ENCODE measurements at regions not wholly inside any gene's neighbourhood (a gene's known extent, or its start where the extent isn't known, plus 50 kb on each side); places are given as distances from the start of the nearest gene placed in this dataset.

DNA sequence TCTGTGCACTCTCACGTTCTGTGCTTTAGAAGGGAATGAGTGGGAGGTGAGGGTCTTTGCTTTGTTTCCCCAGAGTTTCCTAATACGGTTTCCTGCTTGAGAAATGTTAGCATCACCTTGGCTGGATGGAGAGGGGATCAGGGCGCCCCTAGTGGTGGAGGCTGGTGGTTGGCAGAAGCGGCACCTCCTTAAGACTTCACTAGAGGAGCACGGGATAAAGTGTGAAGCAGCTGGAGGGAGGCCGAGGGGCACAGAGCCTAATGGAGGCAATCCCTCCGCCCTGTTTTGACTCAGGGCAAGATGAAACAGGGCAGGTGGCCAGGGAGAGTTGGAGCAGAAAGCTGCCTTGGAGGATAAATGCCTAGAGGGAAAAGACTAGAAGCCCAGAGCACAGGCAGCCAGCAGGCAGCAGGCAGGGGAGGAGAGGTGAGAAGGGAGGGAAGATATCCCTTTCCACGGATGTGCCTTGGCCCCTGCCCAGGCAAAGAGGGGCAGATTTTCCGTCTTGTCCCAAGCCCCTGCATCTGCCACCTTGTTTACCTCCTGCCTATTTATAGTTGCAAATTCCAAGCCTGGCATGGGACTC is 56.0 kb upstream of the BTRC start:
- ChIA-PET CTCF (interaction anchor here (0.5 to 1.3 kb wide), 5 partner anchors 10 to 144 kb away, joined by 3 to 6 read pairs (median 3); no protein-coding TSS in a partner anchor), POLR2A (no interaction called here)
- Histone ChIP-seq H3K27me3 (replicated peaks; ENCODE audit: control insufficient read depth, insufficient read depth, low read length) (peaks cover 3% of the 10 kb centered on the region), H3K36me3 (ENCODE audit: control insufficient read depth, insufficient read depth, low read length) (no peaks in the 10 kb centered on the region), H3K4me1 (no peaks in the 10 kb centered on the region), H3K4me3 (ENCODE audit: low read depth, low read length) (no peak overlapping the region), H3K9me3 (no peaks in the 10 kb centered on the region)
- H3K36me3 Mint-ChIP-seq (ENCODE audit: insufficient read depth, unreplicated experiment) = no peaks in the 10 kb centered on the region
- intact Hi-C loops (cut with micrococcal nuclease; ENCODE audit: unreplicated experiment) = no loop called here
- no TSS peak for BruUV-seq (replicated peaks)
- DNase-seq = peak; percentile 66 to 82
- peaks cover 32% of the 10 kb centered on the region for H3K27me3 Mint-ChIP-seq (ENCODE audit: insufficient read depth, unreplicated experiment)
- TF ChIP-seq, protein P1, sequence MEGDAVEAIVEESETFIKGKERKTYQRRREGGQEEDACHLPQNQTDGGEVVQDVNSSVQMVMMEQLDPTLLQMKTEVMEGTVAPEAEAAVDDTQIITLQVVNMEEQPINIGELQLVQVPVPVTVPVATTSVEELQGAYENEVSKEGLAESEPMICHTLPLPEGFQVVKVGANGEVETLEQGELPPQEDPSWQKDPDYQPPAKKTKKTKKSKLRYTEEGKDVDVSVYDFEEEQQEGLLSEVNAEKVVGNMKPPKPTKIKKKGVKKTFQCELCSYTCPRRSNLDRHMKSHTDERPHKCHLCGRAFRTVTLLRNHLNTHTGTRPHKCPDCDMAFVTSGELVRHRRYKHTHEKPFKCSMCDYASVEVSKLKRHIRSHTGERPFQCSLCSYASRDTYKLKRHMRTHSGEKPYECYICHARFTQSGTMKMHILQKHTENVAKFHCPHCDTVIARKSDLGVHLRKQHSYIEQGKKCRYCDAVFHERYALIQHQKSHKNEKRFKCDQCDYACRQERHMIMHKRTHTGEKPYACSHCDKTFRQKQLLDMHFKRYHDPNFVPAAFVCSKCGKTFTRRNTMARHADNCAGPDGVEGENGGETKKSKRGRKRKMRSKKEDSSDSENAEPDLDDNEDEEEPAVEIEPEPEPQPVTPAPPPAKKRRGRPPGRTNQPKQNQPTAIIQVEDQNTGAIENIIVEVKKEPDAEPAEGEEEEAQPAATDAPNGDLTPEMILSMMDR (IDR thresholded peaks at IDR 0.05; ENCODE audit: insufficient read depth in 1 of 2, low read depth in 1 of 2, low read length in 1 of 2, severe bottlenecking in 1 of 2, unreplicated experiment in 1 of 2) = peak; percentile 88 to 95
- H3K27ac Mint-ChIP-seq (ENCODE audit: unreplicated experiment) = no peak overlapping the region
- no peak overlapping the region for H3K4me3 Mint-ChIP-seq (ENCODE audit: unreplicated experiment)
- no peaks in the 10 kb centered on the region for H3K9me3 Mint-ChIP-seq (ENCODE audit: unreplicated experiment)
- H3K4me1 Mint-ChIP-seq (ENCODE audit: low read depth, unreplicated experiment) = peaks cover 6% of the 10 kb centered on the region

DNA sequence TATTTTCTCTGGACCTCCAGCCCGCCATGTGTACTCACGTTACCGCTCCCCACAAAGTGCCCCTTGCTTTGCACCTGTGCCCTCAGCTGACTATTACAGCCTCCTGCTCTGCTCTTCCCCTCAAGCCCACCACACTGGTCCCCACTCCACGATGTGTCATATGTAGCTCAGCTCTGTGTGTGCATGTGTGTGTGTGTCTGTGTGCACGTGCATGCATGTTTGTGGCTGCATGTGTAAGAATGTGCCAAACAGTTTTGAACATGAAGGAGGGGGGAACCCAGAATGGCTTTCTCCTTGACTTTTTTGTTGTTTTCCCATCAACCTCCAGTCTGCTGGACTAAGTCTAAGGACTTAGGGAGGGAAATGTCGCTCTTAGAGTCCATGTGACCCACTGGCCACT is 54.8 kb upstream of the BTRC start:
- CTCF ChIA-PET = interaction anchor here (0.6 to 1.4 kb wide), 2 partner anchors 7 to 11 kb away, joined by 3 read pairs; no protein-coding TSS in a partner anchor
- no peak for DNase-seq
- H3K27me3 Mint-ChIP-seq (ENCODE audit: insufficient read depth, unreplicated experiment) = peaks cover 38% of the 10 kb centered on the region
- BruUV-seq (replicated peaks) = no TSS peak
- Histone ChIP-seq H3K36me3 (ENCODE audit: control insufficient read depth, insufficient read depth, low read length) (no peaks in the 10 kb centered on the region), H3K4me3 (ENCODE audit: low read depth, low read length) (no peak overlapping the region), H3K9me3 (no peaks in the 10 kb centered on the region), H3K4me1 (no peaks in the 10 kb centered on the region), H3K27me3 (replicated peaks; ENCODE audit: control insufficient read depth, insufficient read depth, low read length) (peaks cover 3% of the 10 kb centered on the region)
- H3K27ac Mint-ChIP-seq (ENCODE audit: unreplicated experiment) = no peak overlapping the region
- POLR2A ChIA-PET = no interaction called here
- H3K4me3 Mint-ChIP-seq (ENCODE audit: unreplicated experiment) = no peak overlapping the region
- no peaks in the 10 kb centered on the region for H3K36me3 Mint-ChIP-seq (ENCODE audit: insufficient read depth, unreplicated experiment)
- TF ChIP-seq, protein P1 (IDR thresholded peaks at IDR 0.05; ENCODE audit: insufficient read depth in 1 of 2, low read depth in 1 of 2, low read length in 1 of 2, severe bottlenecking in 1 of 2, unreplicated experiment in 1 of 2) = no peak
- intact Hi-C loops (cut with micrococcal nuclease; ENCODE audit: unreplicated experiment) = no loop called here
- H3K4me1 Mint-ChIP-seq (ENCODE audit: low read depth, unreplicated experiment) = peaks cover 6% of the 10 kb centered on the region
- no peaks in the 10 kb centered on the region for H3K9me3 Mint-ChIP-seq (ENCODE audit: unreplicated experiment)

DNA sequence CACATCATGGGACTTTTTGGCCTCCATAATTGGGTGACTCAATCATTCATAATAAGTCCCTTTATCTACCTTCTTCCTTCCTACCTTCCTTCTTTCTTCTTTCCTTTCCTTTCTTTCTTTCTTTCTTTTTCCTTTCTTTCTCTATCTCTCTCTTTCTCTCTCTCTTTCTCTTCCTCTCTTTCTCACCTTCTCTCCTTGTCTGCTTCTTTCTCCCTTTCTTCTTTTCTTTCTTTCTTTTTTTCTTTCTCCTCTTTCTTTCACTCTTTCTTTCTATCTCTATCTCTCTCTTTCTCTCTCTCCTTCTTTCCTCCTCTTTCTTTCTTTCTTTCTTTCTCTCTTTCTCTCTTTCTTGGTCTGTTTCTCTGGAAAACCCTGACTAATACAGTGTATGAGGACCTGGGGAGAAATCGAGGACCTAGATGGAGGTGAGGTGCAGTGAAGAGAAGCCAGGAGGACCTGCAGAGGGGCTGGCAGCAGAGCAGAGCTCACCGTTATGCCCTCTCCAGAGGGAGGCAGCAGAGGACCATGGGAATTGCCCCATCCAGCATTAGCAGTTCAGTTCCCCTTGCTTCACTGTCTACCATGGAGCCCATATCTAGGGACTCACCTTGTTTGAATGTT is 52.7 kb upstream of the BTRC start:
- peaks cover 6% of the 10 kb centered on the region for H3K4me1 Mint-ChIP-seq (ENCODE audit: low read depth, unreplicated experiment)
- peaks cover 37% of the 10 kb centered on the region for H3K27me3 Mint-ChIP-seq (ENCODE audit: insufficient read depth, unreplicated experiment)
- Histone ChIP-seq H3K4me3 (ENCODE audit: low read depth, low read length) (no peak overlapping the region), H3K36me3 (ENCODE audit: control insufficient read depth, insufficient read depth, low read length) (no peaks in the 10 kb centered on the region), H3K9me3 (no peaks in the 10 kb centered on the region), H3K4me1 (no peaks in the 10 kb centered on the region), H3K27me3 (replicated peaks; ENCODE audit: control insufficient read depth, insufficient read depth, low read length) (peaks cover 3% of the 10 kb centered on the region)
- TF ChIP-seq, protein P1 (IDR thresholded peaks at IDR 0.05; ENCODE audit: insufficient read depth in 1 of 2, low read depth in 1 of 2, low read length in 1 of 2, severe bottlenecking in 1 of 2, unreplicated experiment in 1 of 2) = peak; percentile 58 to 81
- ChIA-PET POLR2A (no interaction called here), CTCF (interaction anchor here (0.6 to 2.7 kb wide), 11 partner anchors 9 to 287 kb away, joined by 3 to 28 read pairs (median 5); partner anchors contain the start of genes BTRC, DPCD and POLL)
- no peaks in the 10 kb centered on the region for H3K36me3 Mint-ChIP-seq (ENCODE audit: insufficient read depth, unreplicated experiment)
- no peaks in the 10 kb centered on the region for H3K9me3 Mint-ChIP-seq (ENCODE audit: unreplicated experiment)
- no TSS peak for BruUV-seq (replicated peaks)
- DNase-seq = peak; percentile 68 to 74
- H3K4me3 Mint-ChIP-seq (ENCODE audit: unreplicated experiment) = no peak overlapping the region
- intact Hi-C loops (cut with micrococcal nuclease; ENCODE audit: unreplicated experiment) = loop anchor here (1.0 to 5.0 kb wide), 4 partner anchors 54 to 271 kb away; partner anchors contain the start of gene BTRC
- H3K27ac Mint-ChIP-seq (ENCODE audit: unreplicated experiment) = no peak overlapping the region
